CMK (cell line): ENCODE measurements at regions not wholly inside any gene's neighbourhood (a gene's known extent, or its start where the extent isn't known, plus 50 kb on each side); places are given as distances from the start of the nearest gene placed in this dataset.

ENCODE experiments used
- DNase-seq: peaks from one replicate; pipeline ENCODE4 v3.0.0-alpha.2; 2010; ENCODE audit warnings: low read depth

DNA sequence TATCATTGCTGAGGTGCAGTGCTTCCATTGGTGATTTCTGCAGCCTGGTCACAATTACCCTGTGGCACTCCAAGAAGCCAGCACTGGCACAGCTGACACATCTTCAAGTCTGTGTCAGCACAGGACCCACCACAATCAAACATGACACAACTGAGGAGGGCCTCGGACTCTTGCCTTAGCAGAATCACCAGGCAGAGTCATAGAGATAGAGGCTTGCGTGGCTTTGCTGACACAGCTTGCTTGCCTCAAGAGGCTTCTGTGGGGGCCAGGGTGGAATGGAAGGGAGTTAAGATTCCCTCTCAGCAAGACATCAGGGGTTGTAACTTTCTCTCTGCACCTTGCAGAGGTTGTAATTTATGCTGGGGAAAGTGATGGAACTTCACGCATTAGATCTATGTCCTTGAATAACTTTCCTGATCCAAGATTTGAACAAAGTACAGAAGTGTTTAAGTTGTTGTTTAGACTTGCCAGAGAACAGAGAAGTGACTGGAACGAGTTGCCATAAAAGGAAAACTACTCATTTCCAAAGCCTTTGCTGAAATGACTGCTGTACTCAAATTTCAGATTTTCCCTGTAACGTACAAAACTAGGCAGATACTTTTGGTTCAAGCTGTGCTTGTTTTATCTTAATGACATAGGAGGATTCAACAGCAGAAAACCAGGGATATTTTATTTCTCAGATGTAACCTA, 170.7 kb downstream of the DIPK2A start:
- no peak for DNase-seq

DNA sequence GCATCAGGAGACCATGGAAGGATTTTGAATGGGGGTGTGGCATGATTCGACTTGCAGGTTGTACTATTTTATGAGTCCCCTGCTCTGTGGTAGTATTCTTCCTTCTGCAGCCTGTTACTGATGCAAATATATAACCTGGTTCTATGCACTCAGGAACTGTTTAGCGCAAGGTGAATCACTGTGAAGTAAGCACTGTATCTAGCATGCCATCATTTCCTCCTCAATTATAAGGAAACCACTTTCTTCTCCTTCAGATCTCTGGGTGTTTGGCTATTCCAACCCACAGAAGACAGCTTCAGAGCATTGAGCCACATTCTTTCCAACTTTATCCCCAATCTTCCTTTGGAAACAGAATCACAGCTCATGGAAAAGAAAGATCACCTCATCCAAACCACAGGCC, 176.7 kb downstream of the DIPK2A start:
- no peak for DNase-seq

DNA sequence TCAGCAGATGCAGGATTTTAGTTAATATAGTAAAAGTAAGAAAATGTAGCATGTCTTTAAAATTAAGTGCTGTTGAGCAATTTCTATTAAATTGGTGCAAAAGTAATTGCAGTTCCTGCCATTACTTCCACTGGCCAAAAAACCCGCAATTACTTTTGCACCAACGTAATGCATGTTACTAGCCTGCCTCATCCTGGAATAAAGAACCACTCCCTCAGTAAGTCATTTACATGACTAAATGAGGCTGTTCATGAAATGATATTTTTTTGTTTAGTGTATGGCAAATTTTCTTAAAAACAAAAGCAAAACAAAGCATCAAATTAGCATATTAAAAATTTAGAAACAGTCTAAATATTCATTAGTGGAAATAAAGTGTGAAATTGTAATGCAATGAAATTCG, 180.4 kb downstream of the DIPK2A start:
- DNase-seq: no peak

- no peak for DNase-seq
Observed at GRCh38 chr3:144160627-144161026, 189.0 kb downstream of the DIPK2A start.

DNA sequence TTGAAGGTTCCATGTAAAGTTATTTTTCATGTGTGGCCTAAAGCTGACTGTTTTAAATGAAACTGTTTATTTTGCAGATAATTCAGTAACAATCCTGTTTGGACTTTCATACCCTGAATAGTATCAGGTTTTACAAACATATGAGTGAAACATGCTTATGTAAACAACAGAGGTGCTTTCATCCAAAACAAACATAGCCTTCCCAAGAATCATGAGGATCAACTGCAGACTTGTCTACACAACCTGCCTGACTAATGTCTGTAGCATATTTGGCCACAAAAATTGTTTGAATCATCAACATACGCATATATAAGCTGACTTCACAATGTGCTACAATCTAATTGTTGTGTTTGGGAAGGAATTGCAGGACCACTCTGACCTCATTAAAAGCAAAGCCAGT, 190.4 kb downstream of the DIPK2A start:
- DNase-seq: no peak

- DNase-seq: no peak
Observed at GRCh38 chr3:144164352-144164751, 192.7 kb downstream of the DIPK2A start.

GRCh38 chr3:144165482-144165881, 193.9 kb downstream of the DIPK2A start:
- DNase-seq: no peak

- no peak for DNase-seq
Observed at GRCh38 chr3:144167634-144168033, 196.0 kb downstream of the DIPK2A start.

- DNase-seq: no peak
Observed at GRCh38 chr3:144173491-144173890, 201.9 kb downstream of the DIPK2A start.

GRCh38 chr3:144175644-144176425, 204.2 kb downstream of the DIPK2A start:
- DNase-seq: no peak

DNA sequence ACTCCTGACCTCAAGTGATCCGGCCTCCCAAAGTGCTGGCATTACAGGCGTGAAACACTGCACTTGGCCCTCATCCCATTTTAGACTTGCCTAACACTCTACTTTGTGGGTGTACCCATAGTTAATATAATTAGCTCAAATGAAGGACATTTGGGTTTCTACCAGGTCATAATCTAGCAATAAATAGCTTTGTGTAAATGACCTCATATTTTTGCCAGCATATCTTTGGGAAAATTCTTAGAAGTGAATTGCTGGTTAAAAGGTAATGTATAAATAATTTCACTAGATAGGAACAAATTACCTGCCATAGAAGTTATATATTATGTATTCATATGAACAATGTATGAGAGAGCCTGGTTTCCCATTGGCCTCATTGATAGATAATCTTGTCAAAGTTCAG, 206.0 kb downstream of the DIPK2A start:
- DNase-seq: no peak

GRCh38 chr3:144178607-144179006, 207.0 kb downstream of the DIPK2A start:
- DNase-seq: no peak

- DNase-seq: no peak
Observed at GRCh38 chr3:144181062-144181461, 209.4 kb downstream of the DIPK2A start.

- no peak for DNase-seq
Observed at GRCh38 chr3:144182501-144182900, 210.9 kb downstream of the DIPK2A start.

GRCh38 chr3:144185276-144185675, 213.7 kb downstream of the DIPK2A start:
- no peak for DNase-seq

GRCh38 chr3:144187531-144188210, 216.0 kb downstream of the DIPK2A start:
- DNase-seq: no peak

DNA sequence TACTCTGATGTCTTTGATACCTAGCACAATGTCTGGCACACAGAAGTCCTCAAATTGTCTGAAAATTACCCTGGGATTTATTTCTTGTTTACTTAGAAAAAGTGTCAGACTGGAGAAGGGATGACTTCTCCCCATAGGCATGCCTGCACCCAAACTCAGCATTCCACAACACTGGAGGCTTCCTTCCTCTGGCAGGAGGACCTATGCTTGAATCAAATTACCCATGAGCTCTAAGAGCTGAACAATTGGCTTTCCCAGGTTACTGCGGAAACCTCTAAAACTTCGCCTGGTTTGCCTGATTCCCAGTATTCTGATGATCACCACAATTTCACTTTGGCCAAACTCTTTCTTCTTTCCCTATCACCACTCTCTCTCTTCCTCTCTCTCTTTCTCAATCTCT, 217.4 kb downstream of the DIPK2A start:
- no peak for DNase-seq

DNA sequence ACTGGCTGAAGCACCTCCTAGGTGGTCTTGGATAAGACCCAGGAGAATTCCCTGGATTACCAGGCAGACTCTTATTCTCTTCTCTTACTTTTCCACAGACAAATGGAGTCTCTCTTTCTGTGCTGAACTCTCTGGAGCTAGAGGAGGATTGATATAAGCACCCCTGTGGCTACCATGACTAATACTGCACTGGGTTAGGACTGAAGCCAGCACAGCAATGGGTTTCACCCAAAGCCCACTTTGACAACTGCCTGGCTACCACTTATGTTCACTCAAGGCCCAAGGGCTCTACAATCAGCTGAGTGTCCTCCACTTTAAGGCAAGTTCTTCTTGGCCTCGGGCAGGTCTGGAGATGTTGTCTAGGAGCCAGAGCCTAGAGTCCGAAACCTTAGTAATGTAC, 225.5 kb downstream of the DIPK2A start:
- DNase-seq: no peak

- no peak for DNase-seq
Observed at GRCh38 chr3:144197582-144197981, 226.0 kb downstream of the DIPK2A start.

DNA sequence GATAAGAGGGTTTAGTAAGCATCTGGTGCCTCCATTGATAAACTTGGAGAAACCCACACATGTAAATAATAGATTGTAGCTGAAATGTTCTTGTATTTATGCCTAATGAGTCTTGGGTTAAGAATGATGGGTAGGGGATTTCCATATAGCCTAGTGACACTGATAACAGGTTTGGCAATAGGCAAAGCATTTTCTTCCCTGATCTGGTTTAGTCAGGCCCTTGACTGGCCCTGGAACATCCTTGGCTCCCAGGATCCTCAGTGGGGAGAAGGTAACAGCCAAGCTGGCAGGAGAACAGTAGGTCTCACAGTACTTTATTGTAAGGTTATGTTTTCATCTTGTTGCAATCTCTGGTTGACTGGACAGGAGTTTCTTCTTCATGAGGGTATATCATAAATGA, 228.4 kb downstream of the DIPK2A start:
- no peak for DNase-seq

DNA sequence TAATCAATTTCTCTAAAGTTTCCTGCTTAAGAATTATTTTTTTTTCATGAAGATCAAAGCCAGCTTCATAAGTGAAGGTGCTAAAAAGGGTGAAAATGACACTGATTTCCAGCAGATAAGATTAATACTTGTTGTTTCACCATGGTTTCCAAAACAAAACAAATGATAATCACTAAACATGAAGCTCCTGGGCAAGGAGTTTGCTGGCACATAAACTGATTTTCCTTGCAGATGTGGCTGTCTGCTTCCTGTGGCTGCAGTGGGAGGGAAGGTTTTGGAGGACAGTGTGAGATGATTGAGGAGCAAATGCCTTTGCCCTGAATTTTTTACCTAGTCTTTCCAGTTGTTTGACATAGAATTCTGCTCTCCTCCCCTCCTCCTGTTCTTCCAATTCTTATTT, 228.8 kb downstream of the DIPK2A start:
- no peak for DNase-seq

DNA sequence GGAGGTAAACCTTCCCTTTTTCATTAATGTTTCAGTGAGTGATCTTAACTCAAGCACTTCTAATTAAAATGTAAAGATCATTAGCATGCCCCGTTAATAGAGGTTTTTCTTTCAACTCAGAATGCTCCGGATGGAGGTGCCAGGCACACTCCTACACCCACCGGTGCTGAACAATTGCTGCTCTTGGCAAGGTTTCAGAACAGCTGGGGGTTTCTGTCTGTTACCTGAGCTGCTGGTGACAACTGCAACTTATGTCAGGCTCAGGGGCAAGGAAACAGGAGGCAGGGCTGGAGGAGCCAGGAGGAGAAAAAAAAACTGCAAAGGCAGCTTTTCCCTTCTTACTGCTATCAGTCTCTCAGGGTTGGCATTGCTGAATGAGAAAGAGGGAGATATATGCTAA, 250.1 kb downstream of the DIPK2A start:
- no peak for DNase-seq

- no peak for DNase-seq
Observed at GRCh38 chr3:144229330-144229729, 257.7 kb downstream of the DIPK2A start.
